MM.1S (cell line): ENCODE measurements at regions not wholly inside any gene's neighbourhood (a gene's known extent, or its start where the extent isn't known, plus 50 kb on each side); places are given as distances from the start of the nearest gene placed in this dataset.
"Not testable (repeated sequence)": the region's sequence is repeated elsewhere in the genome, so short reads cannot be mapped to it uniquely, and the experiment has no call there.

Source experiments
- EZH2 ChIP-seq: fragments of 300-600 bp; sonication (generic); optimal IDR thresholded peaks from 2 replicates; pipeline ENCODE3; 2017; ENCODE audit warnings: low read depth, mild to moderate bottlenecking, antibody characterized with exemption, low read length, mixed read lengths
- EZH2phosphoT487 ChIP-seq: fragments of 300-600 bp; sonication (generic); IDR thresholded peaks from 2 replicates; pipeline ENCODE4 v1.6.1; 2018; ENCODE audit warnings: antibody characterized with exemption, low read length
- TF ChIP-seq, protein P1 (sequence below): fragments of 300-600 bp; sonication (generic); IDR thresholded peaks from 2 replicates; pipeline ENCODE4 v1.5.1; 2016; ENCODE audit warnings: antibody characterized with exemption, low read length, mixed read lengths

GRCh38 chr15:20187370-20188355 is 353.9 kb downstream of the GOLGA6L6 start:
- TF ChIP-seq, protein P1, sequence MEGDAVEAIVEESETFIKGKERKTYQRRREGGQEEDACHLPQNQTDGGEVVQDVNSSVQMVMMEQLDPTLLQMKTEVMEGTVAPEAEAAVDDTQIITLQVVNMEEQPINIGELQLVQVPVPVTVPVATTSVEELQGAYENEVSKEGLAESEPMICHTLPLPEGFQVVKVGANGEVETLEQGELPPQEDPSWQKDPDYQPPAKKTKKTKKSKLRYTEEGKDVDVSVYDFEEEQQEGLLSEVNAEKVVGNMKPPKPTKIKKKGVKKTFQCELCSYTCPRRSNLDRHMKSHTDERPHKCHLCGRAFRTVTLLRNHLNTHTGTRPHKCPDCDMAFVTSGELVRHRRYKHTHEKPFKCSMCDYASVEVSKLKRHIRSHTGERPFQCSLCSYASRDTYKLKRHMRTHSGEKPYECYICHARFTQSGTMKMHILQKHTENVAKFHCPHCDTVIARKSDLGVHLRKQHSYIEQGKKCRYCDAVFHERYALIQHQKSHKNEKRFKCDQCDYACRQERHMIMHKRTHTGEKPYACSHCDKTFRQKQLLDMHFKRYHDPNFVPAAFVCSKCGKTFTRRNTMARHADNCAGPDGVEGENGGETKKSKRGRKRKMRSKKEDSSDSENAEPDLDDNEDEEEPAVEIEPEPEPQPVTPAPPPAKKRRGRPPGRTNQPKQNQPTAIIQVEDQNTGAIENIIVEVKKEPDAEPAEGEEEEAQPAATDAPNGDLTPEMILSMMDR, result not testable (repeated sequence)
- TF ChIP-seq EZH2phosphoT487, EZH2: not testable (repeated sequence)
